ENCODE measurements at regions not wholly inside any gene's neighbourhood (a gene's known extent, or its start where the extent isn't known, plus 50 kb on each side); places are given as distances from the start of the nearest gene placed in this dataset.

- no peak for DNase-seq
- Histone ChIP-seq H3K9me3 (ENCODE audit: severe bottlenecking) (no peaks in the 10 kb centered on the region), H3K4me3 (ENCODE audit: low read depth, low read length) (no peak overlapping the region), H3K27me3 (ENCODE audit: insufficient read depth, low read depth, severe bottlenecking) (no peaks in the 10 kb centered on the region), H3K36me3 (no peaks in the 10 kb centered on the region), H3K27ac (no peak overlapping the region)
- TF ChIP-seq CTCF (IDR thresholded peaks at IDR 0.05; ENCODE audit: low read depth, low read length), result no peak
Measured at GRCh38 chr2:226126104-226126503, 673.5 kb downstream of the IRS1 start.

- Histone ChIP-seq H3K4me3 (ENCODE audit: low read depth, low read length) (no peak overlapping the region), H3K9me3 (ENCODE audit: severe bottlenecking) (no peaks in the 10 kb centered on the region), H3K36me3 (no peaks in the 10 kb centered on the region), H3K27ac (no peak overlapping the region), H3K27me3 (ENCODE audit: insufficient read depth, low read depth, severe bottlenecking) (no peaks in the 10 kb centered on the region)
- no peak for TF ChIP-seq CTCF (IDR thresholded peaks at IDR 0.05; ENCODE audit: low read depth, low read length)
- no peak for DNase-seq
Measured at GRCh38 chr2:226125176-226125883, 674.3 kb downstream of the IRS1 start.

GRCh38 chr2:226124548-226125011, 675.0 kb downstream of the IRS1 start:
- no peak for DNase-seq
- H3K27me3 ChIP-seq (ENCODE audit: insufficient read depth, low read depth, severe bottlenecking), result no peaks in the 10 kb centered on the region
- H3K36me3 ChIP-seq, result no peaks in the 10 kb centered on the region
- H3K9me3 ChIP-seq (ENCODE audit: severe bottlenecking), result no peaks in the 10 kb centered on the region
- H3K27ac ChIP-seq, result no peak overlapping the region
- no peak for TF ChIP-seq CTCF (IDR thresholded peaks at IDR 0.05; ENCODE audit: low read depth, low read length)
- H3K4me3 ChIP-seq (ENCODE audit: low read depth, low read length), result no peak overlapping the region

GRCh38 chr2:226123300-226123699, 676.3 kb downstream of the IRS1 start:
- H3K27ac ChIP-seq, result no peak overlapping the region
- H3K27me3 ChIP-seq (ENCODE audit: insufficient read depth, low read depth, severe bottlenecking), result no peaks in the 10 kb centered on the region
- DNase-seq, result no peak
- H3K4me3 ChIP-seq (ENCODE audit: low read depth, low read length), result no peak overlapping the region
- no peak for TF ChIP-seq CTCF (IDR thresholded peaks at IDR 0.05; ENCODE audit: low read depth, low read length)
- H3K9me3 ChIP-seq (ENCODE audit: severe bottlenecking), result no peaks in the 10 kb centered on the region
- H3K36me3 ChIP-seq, result no peaks in the 10 kb centered on the region

GRCh38 chr2:226122041-226122440, 677.6 kb downstream of the IRS1 start:
- DNase-seq, result no peak
- no peaks in the 10 kb centered on the region for H3K27me3 ChIP-seq (ENCODE audit: insufficient read depth, low read depth, severe bottlenecking)
- no peak overlapping the region for H3K4me3 ChIP-seq (ENCODE audit: low read depth, low read length)
- TF ChIP-seq CTCF (IDR thresholded peaks at IDR 0.05; ENCODE audit: low read depth, low read length), result no peak
- no peak overlapping the region for H3K27ac ChIP-seq
- H3K36me3 ChIP-seq, result no peaks in the 10 kb centered on the region
- no peaks in the 10 kb centered on the region for H3K9me3 ChIP-seq (ENCODE audit: severe bottlenecking)

All from WERI-Rb-1 (cell line).